HG03159 (cell line): ENCODE measurements at regions not wholly inside any gene's neighbourhood (a gene's known extent, or its start where the extent isn't known, plus 50 kb on each side); places are given as distances from the start of the nearest gene placed in this dataset.
A peak's percentile ranks its signal among the peaks of the same experiment; 100 is the strongest.
"Not testable (repeated sequence)": the region's sequence is repeated elsewhere in the genome, so short reads cannot be mapped to it uniquely, and the experiment has no call there.

ENCODE experiments used
- ATAC-seq: cut with Tn5 transposase; IDR thresholded peaks from one replicate; pipeline ENCODE4 v1.9.1; 2021; ENCODE audit warnings: mild to moderate bottlenecking, moderate library complexity; ENCODE audit not compliant: unreplicated experiment

DNA sequence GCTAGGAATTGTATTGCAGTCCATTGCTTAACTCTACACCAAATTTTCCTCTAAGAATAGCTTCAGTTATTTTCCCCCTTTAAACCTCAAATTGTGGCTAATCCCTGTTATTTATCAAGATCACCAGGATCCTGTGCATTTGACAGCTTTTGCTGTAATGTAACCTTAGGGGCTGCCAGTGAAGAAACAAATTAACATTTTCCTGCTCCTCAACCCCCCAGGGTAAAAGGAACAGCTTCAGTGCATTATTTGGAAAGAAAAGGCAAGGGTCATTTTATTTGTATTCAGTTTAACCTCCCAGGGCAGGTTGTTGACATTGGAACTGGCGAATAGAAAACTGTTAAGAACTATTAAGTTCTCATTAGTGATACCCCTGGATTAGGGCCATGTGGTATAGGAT is 57.0 kb downstream of the PCDH20 start:
- no peak for ATAC-seq

DNA sequence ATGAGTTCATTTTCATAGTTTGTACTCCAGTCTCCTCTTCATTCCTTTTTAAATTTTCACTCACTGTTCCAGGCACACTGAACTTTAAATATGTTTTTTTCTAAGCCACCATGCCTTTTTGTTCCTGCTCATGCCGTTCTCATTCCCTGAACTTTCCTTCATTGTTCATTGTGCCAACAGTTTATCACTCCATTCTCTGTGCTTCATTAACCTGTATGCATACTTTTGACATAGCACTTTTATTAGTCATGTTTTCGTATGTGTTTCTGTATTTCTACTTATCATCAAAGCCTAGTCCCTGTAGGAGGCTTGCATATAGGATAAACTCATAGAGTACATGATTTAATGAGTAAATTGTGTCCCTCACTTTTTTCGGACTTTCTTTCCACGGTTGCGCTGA is 65.3 kb downstream of the PCDH20 start:
- no peak for ATAC-seq

DNA sequence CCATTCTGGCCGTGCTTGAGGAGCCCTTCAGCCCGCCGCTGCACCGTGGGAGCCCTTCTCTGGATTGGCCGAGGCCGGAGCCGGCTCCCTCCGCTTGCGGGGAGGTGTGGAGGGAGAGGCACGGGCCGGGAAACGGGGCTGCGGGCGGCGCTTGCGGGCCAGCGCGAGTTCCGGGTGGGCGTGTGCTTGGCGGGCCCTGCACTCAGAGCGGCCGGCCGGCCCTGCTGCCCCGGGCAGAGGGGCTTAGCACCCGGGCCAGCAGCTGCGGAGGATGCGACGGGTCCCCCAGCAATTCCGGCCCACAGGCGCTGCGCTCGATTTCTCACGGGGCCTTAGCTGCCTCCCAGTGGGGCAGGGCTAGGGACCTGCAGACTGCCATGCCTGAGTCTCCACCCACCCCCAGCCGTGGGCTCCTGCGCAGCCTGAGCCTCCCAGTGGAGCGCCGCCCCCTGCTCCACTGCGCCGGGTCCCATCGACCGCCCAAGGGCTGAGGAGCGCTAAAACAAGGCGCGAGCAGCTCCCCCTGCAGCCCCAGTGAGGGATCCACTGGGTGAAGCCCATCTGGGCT is 76.5 kb downstream of the PCDH20 start:
- ATAC-seq, result no peak

DNA sequence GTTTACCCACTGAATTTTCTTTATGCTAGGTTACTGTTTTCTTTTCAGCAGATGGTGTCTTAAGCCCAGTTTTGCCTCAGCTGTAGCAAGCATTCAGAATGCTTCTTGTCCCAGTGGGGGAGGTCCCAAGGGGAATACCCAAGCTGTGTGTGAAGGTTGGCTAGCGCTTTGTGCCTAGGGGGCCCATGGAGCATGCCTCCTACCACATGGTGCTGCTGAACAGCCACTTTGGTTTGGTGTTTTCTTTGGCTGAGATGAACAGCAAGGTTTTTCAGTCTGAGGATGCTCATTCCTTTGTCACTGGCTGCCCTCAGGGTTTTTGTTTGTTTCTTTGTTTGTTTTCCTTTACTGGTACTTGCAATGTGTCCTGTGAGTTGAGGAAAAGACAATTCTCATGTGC is 99.0 kb downstream of the PCDH20 start:
- no peak for ATAC-seq

DNA sequence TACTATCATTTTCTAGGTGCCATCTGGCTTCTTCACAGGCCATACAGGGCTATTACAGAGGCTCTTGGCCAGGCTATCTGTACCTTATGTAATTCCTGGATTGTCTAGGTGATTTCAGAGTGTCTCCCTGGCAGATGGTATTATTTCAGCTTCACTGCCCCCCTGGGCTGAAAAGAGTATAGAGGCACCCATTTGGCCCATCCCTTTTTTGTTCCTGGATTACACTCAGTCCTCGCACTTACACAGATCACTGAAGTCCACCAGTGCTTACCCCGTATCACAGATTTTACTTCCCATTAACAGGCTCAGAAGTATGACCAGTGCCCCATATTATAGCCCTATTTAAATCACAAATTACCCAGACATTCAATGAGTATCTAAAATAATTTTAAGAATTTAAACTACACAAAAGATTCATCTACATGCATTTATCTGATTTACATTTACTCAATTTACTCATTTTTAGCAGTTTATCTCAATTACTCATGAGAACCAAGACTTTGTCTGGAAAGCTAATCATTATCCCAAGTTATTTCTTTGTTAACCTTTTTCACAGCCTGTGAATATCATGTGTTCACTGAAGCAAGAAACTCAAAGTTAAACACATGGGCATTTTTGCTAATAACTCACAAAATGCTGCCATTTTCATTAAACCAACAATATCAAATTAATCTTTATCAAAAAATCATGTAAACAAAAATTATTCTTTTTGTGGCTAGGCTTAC is 121.0 kb downstream of the PCDH20 start:
- no peak for ATAC-seq

DNA sequence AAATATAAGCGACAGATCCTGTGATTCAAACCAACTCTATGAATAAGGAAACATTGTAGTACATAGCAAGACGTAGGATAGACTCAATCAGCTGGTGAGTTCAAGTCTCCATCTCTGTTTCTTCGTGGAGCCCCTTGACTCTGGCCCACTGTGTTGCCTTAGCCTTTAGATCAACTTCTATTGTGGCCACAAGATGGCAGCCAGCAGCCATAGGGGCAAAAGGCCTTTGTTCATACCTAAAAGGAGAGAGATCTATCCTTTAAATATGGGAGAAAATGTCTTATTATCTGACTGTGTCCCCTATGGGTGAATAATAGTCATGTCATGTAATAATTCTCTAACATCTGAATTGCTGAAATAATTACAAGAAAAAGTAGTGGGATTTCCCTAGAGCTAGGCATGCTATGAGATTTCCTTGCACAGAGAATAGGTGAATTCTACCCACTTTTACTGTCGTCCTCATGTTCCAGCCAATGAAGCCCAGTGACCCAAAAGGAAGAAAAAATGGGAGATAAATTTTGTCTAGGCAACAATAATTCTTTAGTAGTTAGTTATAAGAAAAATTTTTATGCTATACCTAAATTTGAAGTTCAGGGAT is 129.4 kb downstream of the PCDH20 start:
- ATAC-seq, result no peak

DNA sequence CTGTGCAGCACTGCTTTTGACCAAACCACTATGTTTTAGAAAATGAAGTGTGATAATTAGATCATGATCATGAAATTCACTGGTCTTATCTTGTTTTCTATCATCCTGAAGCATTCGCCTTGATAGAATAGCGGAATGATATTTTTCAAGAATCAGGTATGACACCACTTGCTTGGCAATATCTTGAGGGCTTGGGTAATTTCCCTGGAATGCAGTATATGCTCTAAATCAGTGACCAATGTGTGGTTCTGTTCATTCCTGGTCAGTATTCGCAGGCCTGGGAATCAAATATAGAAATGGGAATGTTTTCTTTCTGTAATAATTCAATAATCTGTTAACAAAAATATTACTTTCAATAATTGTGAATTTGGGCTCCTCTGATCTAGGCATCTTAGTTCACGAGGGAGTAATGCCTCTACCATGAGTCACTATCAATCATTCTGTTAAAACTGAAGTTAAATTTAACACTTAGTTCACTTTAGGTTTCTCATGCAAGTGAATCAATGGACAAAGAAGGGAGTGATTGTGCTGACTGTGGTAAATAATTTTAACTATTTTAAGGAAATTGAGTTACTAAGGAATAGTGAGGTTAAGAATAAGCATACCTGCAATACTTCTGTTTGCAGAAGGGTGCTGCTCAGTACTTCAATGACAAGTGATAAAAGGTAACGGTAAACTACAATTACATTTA is 137.9 kb downstream of the PCDH20 start:
- ATAC-seq, result no peak

DNA sequence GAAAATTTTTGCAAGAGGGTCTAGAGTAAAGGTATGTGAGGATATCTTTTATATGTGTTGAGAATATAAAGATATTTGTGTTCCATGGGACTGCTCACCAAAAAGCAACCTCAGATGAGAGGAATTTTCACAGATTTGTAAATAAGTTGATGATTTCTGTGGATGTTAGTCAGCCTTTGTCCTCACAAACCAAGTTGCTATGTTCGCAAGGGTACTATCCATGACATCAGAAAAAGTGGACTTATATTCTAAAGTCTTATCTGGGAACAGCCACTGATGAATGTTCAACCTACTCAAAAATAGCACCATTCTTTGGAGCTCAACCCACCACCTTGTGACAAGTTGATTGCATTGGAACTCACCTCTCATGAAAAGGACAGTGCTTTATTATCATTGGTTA is 138.6 kb downstream of the PCDH20 start:
- no peak for ATAC-seq

DNA sequence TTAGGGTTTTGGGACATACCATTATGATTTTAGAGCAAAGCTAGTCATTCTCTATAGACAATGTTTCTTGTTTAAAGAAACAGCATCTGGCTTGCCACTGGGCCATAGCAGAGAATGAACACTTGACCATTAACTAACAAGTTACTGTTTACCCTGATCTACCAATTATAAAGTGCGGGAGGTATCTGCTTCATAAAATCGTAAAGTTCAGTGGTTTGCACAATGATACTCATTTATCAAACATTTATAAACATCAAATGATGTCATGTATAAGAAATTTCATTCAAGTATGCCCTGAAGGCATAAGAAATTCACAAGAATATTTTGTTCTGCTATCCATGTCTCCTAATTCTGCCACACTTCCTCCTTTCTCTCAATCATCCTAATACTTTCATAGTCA is 139.2 kb downstream of the PCDH20 start:
- no peak for ATAC-seq

DNA sequence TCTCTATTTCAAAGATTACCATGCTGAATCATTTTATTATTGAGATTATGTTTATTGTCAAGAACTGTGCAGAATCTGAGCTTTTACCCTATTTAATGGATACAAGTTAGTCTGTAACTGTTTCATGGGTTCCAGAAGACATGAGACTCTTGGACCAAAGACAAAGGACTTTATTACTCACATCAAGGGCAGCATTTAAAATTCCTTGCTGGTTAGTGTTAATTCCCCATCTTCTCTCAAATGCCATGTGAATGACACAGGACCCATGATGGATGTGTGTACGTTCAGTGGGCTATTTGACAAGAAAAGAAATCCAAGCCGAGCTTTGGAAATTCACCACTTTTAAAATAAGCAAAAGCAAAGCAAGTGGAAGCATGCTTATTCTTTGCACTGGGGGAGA is 139.9 kb downstream of the PCDH20 start:
- ATAC-seq, result no peak

DNA sequence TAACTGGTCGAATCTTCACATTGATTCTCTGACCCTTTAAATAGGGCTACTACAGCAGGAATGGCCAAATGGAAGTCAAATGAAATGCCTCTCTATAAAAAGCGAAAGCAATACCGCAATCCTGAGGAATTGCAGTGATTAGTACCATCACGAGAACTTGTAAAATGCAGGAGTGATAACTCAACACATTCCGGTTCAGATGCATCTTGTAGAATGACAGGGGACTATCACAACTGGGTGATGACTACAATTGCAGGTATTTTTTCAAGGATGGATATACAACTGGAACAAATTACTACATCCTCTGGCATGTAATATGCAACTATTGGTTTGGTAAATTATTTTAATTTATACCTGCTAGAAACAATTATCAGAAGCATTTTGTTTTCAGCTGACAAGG is 140.4 kb downstream of the PCDH20 start:
- no peak for ATAC-seq

DNA sequence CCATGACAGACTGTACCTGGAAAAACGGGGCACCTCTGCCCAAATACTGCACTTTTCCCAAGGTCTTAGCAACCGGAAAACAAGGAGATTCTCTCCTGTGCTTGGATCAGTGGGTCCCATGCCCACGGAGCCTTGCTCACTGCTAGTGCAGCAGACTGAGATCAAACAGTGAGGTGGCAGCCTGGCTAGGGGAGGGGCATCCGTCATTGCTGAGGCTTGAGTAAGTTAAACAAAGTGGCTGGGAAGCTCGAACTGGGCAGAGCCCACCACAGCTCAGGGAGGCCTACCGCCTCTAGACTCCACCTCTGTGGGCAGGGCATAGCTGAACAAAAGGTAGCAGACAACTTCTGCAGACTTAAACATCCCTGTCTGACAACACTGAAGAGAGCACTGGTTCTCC is 148.8 kb downstream of the PCDH20 start:
- ATAC-seq, result not testable (repeated sequence)

DNA sequence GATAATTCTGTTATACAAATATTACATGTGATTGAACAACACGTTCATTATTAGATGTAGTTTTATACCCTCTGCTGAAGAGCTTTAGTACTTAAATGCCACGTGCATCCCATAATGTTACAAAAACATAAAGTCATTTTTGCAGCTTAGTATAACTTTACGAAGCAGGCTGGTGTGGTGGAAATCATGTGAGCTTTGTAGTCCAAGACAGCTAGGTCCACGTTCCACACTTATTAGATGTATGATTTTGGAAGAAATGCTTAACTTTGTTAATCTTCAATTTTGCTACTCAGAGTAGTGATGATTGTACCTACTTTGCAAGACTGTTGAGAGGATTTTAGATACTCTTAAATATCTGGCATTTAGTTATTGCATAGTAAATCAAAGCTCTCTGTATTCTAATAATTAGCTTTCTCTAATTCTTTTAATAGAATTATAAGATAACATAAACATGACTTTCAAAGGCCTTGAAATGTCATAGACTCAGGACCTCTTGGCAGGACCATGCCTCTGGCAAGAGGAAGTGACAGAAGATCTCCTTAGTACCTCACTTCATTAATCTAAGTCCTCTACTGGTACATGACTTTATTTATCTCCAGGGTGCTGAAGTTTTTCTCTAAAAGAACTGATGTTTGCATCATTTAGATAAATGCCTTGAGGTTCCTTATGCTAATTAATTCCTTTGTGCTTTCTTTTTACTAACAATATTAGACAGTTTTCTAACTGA is 153.7 kb downstream of the PCDH20 start:
- ATAC-seq, result no peak

DNA sequence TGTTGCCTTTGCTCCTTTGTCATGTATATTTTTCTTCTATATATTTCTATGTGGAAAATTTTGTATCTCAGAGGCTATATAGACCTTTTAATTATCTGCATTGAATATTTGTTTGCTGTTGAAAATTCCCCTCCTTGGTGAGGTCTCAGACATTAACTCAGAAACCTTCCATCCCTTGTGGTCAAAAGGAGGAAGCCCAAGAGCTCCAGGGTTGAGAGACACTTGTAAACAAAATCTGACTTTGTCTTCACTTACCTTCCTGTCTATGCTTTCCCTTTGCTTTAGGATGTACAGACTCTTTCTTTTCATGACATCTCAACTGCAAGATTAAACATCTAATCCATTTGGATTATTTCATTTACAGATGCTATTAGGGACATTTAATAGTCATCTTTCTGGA is 157.5 kb downstream of the PCDH20 start:
- no peak for ATAC-seq

DNA sequence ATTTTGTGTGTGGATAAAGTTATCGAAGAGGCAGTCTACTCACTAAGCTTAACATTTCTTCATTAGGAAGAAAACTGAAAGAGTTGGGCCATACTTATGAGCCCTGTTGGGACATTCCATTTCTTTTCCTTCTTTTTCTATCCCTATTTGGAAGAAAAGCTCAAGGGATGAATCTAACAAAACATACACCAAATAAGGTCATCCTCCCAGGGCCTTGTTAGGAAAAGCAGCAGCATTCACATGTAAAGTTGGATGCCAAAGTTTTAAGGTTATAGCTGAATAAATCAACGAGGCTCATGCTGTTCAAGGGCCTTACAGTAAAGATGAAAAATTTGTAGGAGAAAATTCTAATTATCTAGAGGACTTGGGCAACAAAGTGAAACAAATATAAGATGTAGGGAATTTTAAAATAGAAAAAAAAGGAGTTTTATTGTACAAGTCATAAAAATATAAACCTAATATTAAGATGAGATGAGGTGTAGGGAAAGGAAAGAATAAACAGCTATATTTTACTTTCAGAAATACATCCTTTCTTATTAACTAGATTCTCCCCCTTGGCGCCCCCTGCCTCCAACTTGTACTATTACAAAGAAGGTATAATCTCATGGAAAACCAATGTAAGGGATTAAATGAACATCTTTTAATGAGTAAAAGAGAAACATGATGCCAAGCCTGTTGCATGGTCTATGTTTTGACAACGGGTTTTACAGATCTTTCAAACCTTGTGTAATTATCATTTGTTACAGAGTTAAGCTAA is 160.4 kb downstream of the PCDH20 start:
- ATAC-seq, result no peak

DNA sequence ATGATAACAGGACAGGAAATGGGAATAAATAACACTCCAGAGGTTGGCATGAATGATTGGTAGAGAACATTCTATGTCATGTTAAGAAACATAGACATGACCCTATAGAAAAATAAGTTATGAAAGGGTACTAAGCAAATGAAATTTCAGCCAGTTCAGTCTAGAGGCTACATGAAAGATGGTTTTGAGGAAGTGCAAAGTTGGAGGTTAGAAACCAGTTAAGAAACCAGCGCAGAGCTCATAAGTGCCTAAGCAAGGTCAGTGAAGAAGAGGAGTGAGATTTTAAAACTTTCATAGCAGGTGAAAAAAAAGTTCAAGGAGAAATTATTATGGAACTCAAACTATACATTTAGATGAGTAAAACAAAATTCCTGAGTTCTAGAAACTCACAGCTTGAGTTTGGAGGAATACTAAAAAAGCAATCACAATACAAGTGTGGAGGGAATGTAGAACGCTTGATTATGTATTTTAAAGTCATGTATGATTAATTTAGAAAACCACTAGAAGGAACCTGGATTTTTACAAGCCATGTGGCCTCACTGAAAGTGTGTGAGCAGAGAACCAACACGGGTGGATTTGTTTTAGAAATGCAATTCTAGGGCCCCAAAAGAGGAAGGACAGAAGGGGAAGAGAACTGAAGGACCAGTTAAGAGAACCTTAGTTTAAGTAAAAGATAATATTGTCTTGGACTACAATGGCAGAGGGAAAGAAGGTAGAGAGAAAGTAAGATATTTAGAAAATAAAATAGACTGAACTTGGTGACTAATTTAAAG is 162.4 kb downstream of the PCDH20 start:
- ATAC-seq, result peak; percentile 79

DNA sequence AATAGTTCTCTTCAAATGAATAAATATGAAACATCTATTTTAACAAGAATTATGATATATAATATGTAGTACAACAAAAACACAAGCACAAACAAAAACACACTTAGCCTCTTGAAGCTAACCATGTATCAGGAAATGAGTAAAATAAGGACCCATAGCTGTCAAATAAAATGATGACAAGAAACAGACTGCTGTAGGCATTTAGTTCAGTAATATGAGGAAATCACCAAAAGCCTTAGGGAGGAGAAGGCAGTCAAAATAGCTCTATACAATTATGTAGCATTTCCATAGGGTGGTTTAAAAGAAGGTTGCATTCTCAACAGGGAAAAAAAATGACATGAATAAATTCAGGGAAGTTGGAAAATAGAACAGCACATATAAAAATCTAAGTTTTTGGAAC is 163.4 kb downstream of the PCDH20 start:
- no peak for ATAC-seq

DNA sequence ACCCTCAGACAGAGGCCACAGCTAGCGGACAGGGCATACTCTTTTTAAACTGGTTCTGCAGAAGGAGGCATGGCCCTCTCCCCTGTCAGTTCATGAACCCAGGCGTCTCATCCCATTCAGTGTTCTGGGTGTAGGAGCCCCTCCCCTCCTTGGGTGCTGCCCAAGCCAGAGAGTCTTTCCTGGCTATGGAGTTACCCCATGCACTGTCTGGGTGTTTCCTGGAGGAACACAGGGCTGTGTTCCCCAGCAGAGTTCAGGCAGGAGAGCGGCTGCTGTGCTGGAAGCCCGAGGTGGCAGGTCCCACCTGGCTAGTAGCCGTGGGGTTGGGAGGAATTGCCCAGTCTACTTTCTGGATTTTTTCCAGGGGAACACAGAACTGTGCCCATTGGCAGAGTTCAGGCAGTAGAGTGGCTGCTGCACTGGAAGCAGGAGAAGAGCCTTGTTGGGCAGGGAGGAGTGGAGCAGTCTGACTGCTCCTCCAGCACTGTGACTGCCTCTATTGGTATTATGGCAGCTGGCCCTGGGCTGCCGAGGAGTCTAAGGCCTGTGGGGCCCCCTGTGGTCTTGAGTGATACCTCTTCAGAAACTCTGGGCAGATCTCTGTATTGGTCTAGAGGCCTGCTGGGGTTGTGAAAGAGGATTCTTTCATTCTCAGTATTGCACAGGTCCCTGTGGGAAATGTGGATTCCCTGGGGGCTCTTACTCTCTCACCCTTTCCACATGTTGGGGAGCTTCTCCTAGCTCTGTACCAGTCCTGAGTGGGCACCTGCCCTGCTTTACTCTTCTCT is 168.3 kb downstream of the PCDH20 start:
- ATAC-seq, result peak; percentile 86

DNA sequence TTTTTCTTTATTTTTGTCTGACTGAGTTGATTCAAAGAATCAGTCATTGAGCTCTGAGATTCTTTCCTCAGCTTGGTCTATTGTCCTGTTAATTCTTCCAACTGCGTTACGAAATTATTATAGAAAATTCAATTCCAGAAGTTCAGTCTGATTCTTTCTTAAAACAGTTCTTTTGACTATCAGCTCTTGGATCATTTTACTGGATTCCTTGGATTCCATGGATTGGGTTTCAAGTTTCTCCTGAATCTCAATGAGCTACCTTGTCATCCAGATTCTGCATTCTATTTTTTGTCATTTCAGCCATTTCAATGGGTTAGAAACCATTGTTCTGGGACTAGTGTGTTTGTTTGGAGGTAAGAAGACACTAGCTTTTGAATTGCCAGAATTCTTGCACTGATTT is 169.3 kb downstream of the PCDH20 start:
- no peak for ATAC-seq
